ENCODE measurements at regions not wholly inside any gene's neighbourhood (a gene's known extent, or its start where the extent isn't known, plus 50 kb on each side); places are given as distances from the start of the nearest gene placed in this dataset.

DNA sequence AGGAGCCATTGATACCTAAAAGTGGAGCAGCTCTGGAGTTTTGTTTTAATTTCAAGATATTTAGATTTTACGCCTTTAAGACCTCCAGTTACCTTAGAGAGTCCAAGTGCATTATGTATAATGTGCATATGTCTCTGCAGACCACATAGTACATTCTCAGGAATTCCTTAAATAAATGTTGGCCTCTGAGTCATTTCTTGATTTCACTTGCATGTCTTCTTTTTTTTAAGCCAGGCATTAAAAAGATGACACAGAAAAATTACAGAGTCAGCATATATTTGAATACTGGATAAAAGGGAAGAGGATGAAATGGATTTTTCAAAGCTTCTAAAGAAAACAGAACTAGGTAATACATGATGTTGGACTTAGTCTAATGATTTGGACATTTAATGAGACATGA is 125.2 kb downstream of the TMCO5A start:
- no peak for DNase-seq
- no peaks in the 10 kb centered on the region for H3K4me1 ChIP-seq (ENCODE audit: insufficient read depth, low read length)
- H3K27ac ChIP-seq (ENCODE audit: low read depth, low read length) = no peak overlapping the region
- Mint-ChIP-seq H3K9me3 (peaks cover 0 to 2% (median 0%) of the 10 kb centered on the region in 8 donors), H3K36me3 (no peaks in the 10 kb centered on the region), H3K27ac (no peak overlapping the region), H3K4me1 (peaks cover 0 to 1% (median under 1%) of the 10 kb centered on the region in 4 donors), H3K4me3 (no peak overlapping the region), H3K27me3 (peaks cover 4 to 9% of the 10 kb centered on the region in 2 donors)
- intact Hi-C loops (cut with micrococcal nuclease) = no loop called here
- H3K4me3 ChIP-seq (ENCODE audit: low read length in 2 of 2) = no peak overlapping the region
- H3K36me3 ChIP-seq (ENCODE audit: insufficient read depth, low read length) = no peaks in the 10 kb centered on the region
- POLR2A ChIA-PET (ENCODE audit: partially characterized antibody) = no interaction called here
- CTCF ChIA-PET (ENCODE audit: partially characterized antibody) = no interaction called here
- no peaks in the 10 kb centered on the region for H3K9me3 ChIP-seq (ENCODE audit: control insufficient read depth in 1 of 2, low read length in 2 of 2)
- H3K27me3 ChIP-seq (ENCODE audit: insufficient read depth, low read length) = no peaks in the 10 kb centered on the region

DNA sequence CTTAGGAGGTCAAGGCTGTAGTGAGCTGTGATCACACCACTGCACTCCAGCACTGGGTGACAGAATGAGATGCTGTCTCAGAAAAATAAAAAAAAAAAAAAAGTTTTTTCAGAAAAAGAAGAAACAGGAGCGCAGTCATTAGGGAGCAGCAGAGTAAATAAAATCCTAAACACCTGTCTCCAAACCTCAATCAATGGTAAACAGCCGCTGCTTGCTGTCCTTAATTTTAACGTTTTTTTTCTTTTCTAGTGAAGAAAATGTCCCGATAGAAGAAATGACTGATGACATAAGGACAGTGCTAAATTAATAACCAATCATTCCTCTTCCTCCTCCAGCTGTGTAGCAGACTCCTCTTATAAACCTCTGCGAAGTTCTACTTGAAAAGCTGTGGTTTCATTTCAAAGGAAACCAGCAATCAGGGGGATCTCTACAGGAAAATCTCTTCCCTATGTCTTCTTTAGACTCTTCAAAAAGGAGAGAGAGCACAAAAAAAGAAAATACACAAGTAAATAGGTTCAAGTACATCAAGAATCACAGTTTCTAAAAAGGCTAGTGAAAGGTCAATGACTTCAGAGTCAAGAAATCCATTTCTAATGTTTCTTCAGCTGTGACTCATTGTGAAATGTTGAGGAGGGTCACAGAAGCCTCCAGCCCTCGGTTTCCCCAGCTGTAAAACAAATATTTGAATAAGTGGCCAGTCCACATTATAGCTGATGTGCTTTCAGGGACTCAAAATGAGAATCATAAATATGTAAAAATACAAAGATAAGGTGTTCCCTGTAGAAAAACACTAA is 127.6 kb downstream of the TMCO5A start:
- Mint-ChIP-seq H3K27ac (no peak overlapping the region), H3K27me3 (peaks cover 7 to 9% of the 10 kb centered on the region in 2 donors), H3K4me1 (peaks cover 0 to 1% (median 0%) of the 10 kb centered on the region in 4 donors), H3K4me3 (no peak overlapping the region), H3K36me3 (no peaks in the 10 kb centered on the region), H3K9me3 (peaks cover 0 to 2% (median 0%) of the 10 kb centered on the region in 8 donors)
- intact Hi-C loops (cut with micrococcal nuclease) = no loop called here
- Histone ChIP-seq H3K36me3 (ENCODE audit: insufficient read depth, low read length) (no peaks in the 10 kb centered on the region), H3K27ac (ENCODE audit: low read depth, low read length) (no peak overlapping the region), H3K4me3 (ENCODE audit: low read length in 2 of 2) (no peak overlapping the region), H3K27me3 (ENCODE audit: insufficient read depth, low read length) (no peaks in the 10 kb centered on the region), H3K9me3 (ENCODE audit: control insufficient read depth in 1 of 2, low read length in 2 of 2) (no peaks in the 10 kb centered on the region), H3K4me1 (ENCODE audit: insufficient read depth, low read length) (no peaks in the 10 kb centered on the region)
- no peak for DNase-seq
- CTCF ChIA-PET (ENCODE audit: partially characterized antibody) = no interaction called here
- POLR2A ChIA-PET (ENCODE audit: partially characterized antibody) = no interaction called here

DNA sequence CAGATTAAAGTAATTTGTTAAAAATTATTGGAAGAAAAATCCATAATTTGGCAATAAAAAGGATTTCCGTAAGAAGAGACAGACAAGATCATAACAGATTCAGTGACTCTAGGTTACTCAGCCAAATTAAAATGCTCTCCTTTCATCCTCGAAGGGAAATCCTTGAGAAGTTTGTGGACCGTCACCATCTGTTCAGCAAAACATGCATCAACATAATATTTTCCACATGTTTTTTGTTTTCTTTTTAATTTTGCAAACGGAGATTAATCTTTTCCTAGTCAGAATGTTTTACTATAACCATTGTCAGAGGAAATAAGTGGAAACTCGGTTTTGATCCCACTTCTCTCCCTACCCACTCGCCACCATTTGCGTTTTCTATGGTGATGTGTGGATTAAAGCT is 128.3 kb downstream of the TMCO5A start:
- H3K27me3 Mint-ChIP-seq = peaks cover 7 to 9% of the 10 kb centered on the region in 2 donors
- no peaks in the 10 kb centered on the region for H3K36me3 ChIP-seq (ENCODE audit: insufficient read depth, low read length)
- intact Hi-C loops (cut with micrococcal nuclease) = no loop called here
- no peak overlapping the region for H3K27ac Mint-ChIP-seq
- H3K9me3 Mint-ChIP-seq = peaks cover 0 to 2% (median 0%) of the 10 kb centered on the region in 8 donors
- no peaks in the 10 kb centered on the region for H3K27me3 ChIP-seq (ENCODE audit: insufficient read depth, low read length)
- no peaks in the 10 kb centered on the region for H3K4me1 ChIP-seq (ENCODE audit: insufficient read depth, low read length)
- H3K9me3 ChIP-seq (ENCODE audit: control insufficient read depth in 1 of 2, low read length in 2 of 2) = no peaks in the 10 kb centered on the region
- ChIA-PET POLR2A (ENCODE audit: partially characterized antibody) (no interaction called here), CTCF (ENCODE audit: partially characterized antibody) (no interaction called here)
- H3K4me3 ChIP-seq (ENCODE audit: low read length in 2 of 2) = no peak overlapping the region
- no peaks in the 10 kb centered on the region for H3K36me3 Mint-ChIP-seq
- H3K4me3 Mint-ChIP-seq = no peak overlapping the region
- H3K4me1 Mint-ChIP-seq = peaks cover 0 to 1% (median 0%) of the 10 kb centered on the region in 4 donors
- no peak overlapping the region for H3K27ac ChIP-seq (ENCODE audit: low read depth, low read length)
- DNase-seq = no peak

DNA sequence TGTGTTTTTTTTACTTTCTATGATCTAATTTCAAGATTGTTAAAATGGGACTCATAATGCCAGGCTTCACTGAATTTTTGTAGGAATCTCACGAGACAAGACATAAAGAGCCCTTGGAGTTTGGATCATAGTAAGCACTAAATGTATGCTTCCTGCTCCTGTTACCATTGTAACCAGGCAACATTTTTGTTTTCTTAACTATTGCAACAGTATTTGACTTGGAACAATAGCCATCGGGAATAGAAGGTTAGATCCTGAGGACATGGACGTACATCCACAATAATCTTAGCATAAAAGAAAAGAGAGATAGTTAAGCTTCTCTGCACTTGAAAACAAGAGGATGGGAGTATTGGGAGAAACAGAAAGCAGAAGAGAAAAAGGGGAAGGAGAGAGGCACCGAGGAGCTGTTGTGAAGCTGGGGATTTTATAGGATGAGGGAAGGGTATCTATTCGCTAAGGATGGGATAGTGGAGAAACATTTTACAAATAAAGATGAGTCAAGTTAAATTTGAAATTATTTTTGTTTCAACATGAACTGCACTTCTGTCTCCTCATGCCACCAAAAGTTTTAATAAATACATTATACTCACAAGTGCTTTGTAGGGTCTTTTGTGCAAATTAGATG is 131.4 kb downstream of the TMCO5A start:
- Histone ChIP-seq H3K4me3 (ENCODE audit: low read length in 2 of 2) (no peak overlapping the region), H3K9me3 (ENCODE audit: control insufficient read depth in 1 of 2, low read length in 2 of 2) (no peaks in the 10 kb centered on the region), H3K27ac (ENCODE audit: low read depth, low read length) (no peak overlapping the region), H3K27me3 (ENCODE audit: insufficient read depth, low read length) (no peaks in the 10 kb centered on the region), H3K36me3 (ENCODE audit: insufficient read depth, low read length) (no peaks in the 10 kb centered on the region), H3K4me1 (ENCODE audit: insufficient read depth, low read length) (peaks cover 8% of the 10 kb centered on the region)
- no peaks in the 10 kb centered on the region for H3K36me3 Mint-ChIP-seq
- H3K27ac Mint-ChIP-seq = no peak overlapping the region
- intact Hi-C loops (cut with micrococcal nuclease) = no loop called here
- POLR2A ChIA-PET (ENCODE audit: partially characterized antibody) = no interaction called here
- peaks cover 13 to 19% of the 10 kb centered on the region in 2 donors for H3K27me3 Mint-ChIP-seq
- H3K4me3 Mint-ChIP-seq = no peak overlapping the region
- DNase-seq = no peak
- CTCF ChIA-PET (ENCODE audit: partially characterized antibody) = no interaction called here
- H3K9me3 Mint-ChIP-seq = no peaks in the 10 kb centered on the region
- H3K4me1 Mint-ChIP-seq = peaks cover 2 to 9% (median 5%) of the 10 kb centered on the region in 4 donors

DNA sequence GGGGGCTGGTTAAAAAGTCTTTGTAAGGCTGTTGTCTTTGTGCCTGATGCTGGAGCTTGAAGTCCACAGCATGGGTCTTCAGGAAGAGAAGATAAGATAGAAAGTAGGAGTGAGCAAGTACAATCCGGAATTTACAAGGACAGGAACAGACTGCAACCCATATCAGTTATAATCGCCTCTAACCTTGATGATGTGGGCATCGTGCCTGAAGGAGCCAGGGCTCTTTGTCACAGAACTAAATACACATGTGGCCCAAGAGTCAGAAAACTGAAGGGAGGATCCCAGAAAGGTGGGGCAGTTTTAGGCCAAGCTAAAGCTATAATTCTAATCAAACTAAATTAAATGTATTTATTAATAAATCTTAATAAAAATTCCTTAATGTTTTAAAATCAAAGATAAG is 132.2 kb downstream of the TMCO5A start:
- Histone ChIP-seq H3K36me3 (ENCODE audit: insufficient read depth, low read length) (no peaks in the 10 kb centered on the region), H3K27me3 (ENCODE audit: insufficient read depth, low read length) (no peaks in the 10 kb centered on the region), H3K4me3 (ENCODE audit: low read length in 2 of 2) (no peak overlapping the region), H3K4me1 (ENCODE audit: insufficient read depth, low read length) (peaks cover 8% of the 10 kb centered on the region), H3K9me3 (ENCODE audit: control insufficient read depth in 1 of 2, low read length in 2 of 2) (no peaks in the 10 kb centered on the region), H3K27ac (ENCODE audit: low read depth, low read length) (no peak overlapping the region)
- H3K27me3 Mint-ChIP-seq = peaks cover 17 to 27% of the 10 kb centered on the region in 2 donors
- POLR2A ChIA-PET (ENCODE audit: partially characterized antibody) = no interaction called here
- H3K9me3 Mint-ChIP-seq = no peaks in the 10 kb centered on the region
- H3K4me3 Mint-ChIP-seq = no peak overlapping the region
- peaks cover 2 to 9% (median 6%) of the 10 kb centered on the region in 4 donors for H3K4me1 Mint-ChIP-seq
- CTCF ChIA-PET (ENCODE audit: partially characterized antibody) = no interaction called here
- H3K36me3 Mint-ChIP-seq = no peaks in the 10 kb centered on the region
- no peak overlapping the region for H3K27ac Mint-ChIP-seq
- DNase-seq = no peak
- intact Hi-C loops (cut with micrococcal nuclease) = no loop called here

DNA sequence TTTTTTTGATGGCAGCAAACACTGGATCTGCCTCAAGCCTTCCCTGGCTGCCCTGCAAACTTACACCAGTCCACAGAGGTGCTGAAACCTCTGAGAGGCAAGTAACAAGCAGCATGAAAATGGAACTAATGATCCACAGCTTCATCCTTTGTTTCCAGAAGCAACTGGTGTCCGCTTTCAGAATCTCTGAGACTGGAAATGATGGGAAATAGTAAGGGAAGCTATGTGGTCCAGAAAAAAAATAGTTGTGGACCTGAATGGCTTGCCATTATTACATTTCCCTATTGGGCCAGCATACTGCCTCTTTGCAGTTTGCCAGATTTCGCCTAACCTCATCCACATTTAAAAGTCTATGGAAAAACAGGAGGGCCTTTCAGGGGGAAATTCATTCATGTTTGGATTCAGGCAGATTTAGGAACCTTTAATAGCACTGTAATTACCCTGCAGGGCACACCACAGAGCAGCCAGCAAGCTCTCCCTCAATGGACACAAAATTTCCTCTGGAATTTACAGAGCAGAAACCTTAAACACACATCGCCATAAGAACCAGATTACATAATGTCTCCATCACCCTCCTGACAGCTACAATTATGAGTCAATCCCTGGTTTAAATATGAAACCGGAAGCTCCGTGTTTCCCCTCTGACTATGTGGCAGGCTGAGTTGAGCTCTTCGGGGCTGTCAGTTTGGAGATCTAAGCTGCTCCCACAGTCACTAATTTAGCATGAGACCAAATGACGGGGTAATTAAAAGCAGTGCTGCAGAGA is 134.4 kb downstream of the TMCO5A start:
- POLR2A ChIA-PET (ENCODE audit: partially characterized antibody) = no interaction called here
- Mint-ChIP-seq H3K36me3 (no peaks in the 10 kb centered on the region), H3K9me3 (peaks cover 0 to 3% (median 0%) of the 10 kb centered on the region in 8 donors), H3K4me3 (peak overlapping the region in 6 of 8 donors; percentile 3 to 47 (median 18)), H3K4me1 (peaks cover 12 to 24% (median 17%) of the 10 kb centered on the region in 4 donors), H3K27me3 (peaks cover 21 to 32% of the 10 kb centered on the region in 2 donors), H3K27ac (no peak overlapping the region)
- H3K27me3 ChIP-seq (ENCODE audit: insufficient read depth, low read length) = no peaks in the 10 kb centered on the region
- no peak overlapping the region for H3K4me3 ChIP-seq (ENCODE audit: low read length in 2 of 2)
- intact Hi-C loops (cut with micrococcal nuclease) = no loop called here
- H3K9me3 ChIP-seq (ENCODE audit: control insufficient read depth in 1 of 2, low read length in 2 of 2) = no peaks in the 10 kb centered on the region
- no peaks in the 10 kb centered on the region for H3K36me3 ChIP-seq (ENCODE audit: insufficient read depth, low read length)
- no peak overlapping the region for H3K27ac ChIP-seq (ENCODE audit: low read depth, low read length)
- CTCF ChIA-PET (ENCODE audit: partially characterized antibody) = interaction anchor here (1.1 kb wide), 1 partner anchor 9 kb away, joined by 3 read pairs; no protein-coding TSS in a partner anchor
- DNase-seq = peak in 2 of 5 donors; percentile 2 to 25
- H3K4me1 ChIP-seq (ENCODE audit: insufficient read depth, low read length) = peaks cover 8% of the 10 kb centered on the region

DNA sequence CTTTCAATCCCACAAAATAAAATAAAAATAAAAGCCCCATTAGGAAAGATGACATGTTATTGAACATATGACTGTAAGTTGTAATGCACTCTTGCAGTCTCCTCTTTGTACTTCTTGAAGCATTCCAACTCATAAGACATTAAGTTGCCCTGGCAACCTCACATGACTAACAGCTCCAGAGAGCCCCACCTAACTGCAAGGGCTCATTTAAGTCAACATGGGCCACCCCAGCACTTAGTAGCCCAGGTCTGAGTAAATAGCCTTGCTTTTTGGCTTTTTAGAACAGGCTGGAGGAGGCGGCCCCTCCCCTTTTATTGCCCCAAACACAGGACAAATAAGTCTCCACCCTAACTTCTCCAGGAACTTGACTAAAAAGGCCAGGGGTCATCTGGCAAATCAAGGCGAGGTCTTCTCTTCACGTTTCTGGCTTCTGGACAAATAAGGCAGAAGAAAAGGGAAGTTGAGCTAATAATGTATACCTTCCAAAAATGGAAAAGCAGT is 135.1 kb downstream of the TMCO5A start:
- Mint-ChIP-seq H3K9me3 (peaks cover 0 to 3% (median 0%) of the 10 kb centered on the region in 8 donors), H3K27me3 (peaks cover 23 to 32% of the 10 kb centered on the region in 2 donors), H3K4me3 (peak overlapping the region in 4 of 8 donors; percentile 3 to 47 (median 18)), H3K4me1 (peaks cover 12 to 24% (median 17%) of the 10 kb centered on the region in 4 donors), H3K27ac (no peak overlapping the region), H3K36me3 (no peaks in the 10 kb centered on the region)
- no peak overlapping the region for H3K4me3 ChIP-seq (ENCODE audit: low read length in 2 of 2)
- DNase-seq = no peak
- no peak overlapping the region for H3K27ac ChIP-seq (ENCODE audit: low read depth, low read length)
- no peaks in the 10 kb centered on the region for H3K27me3 ChIP-seq (ENCODE audit: insufficient read depth, low read length)
- H3K36me3 ChIP-seq (ENCODE audit: insufficient read depth, low read length) = no peaks in the 10 kb centered on the region
- intact Hi-C loops (cut with micrococcal nuclease) = no loop called here
- no peaks in the 10 kb centered on the region for H3K9me3 ChIP-seq (ENCODE audit: control insufficient read depth in 1 of 2, low read length in 2 of 2)
- peaks cover 8% of the 10 kb centered on the region for H3K4me1 ChIP-seq (ENCODE audit: insufficient read depth, low read length)
- ChIA-PET POLR2A (ENCODE audit: partially characterized antibody) (no interaction called here), CTCF (ENCODE audit: partially characterized antibody) (no interaction called here)

All from CD4-positive, alpha-beta memory T cell (primary cell).